ENCODE measurements at regions not wholly inside any gene's neighbourhood (a gene's known extent, or its start where the extent isn't known, plus 50 kb on each side); places are given as distances from the start of the nearest gene placed in this dataset.

DNA sequence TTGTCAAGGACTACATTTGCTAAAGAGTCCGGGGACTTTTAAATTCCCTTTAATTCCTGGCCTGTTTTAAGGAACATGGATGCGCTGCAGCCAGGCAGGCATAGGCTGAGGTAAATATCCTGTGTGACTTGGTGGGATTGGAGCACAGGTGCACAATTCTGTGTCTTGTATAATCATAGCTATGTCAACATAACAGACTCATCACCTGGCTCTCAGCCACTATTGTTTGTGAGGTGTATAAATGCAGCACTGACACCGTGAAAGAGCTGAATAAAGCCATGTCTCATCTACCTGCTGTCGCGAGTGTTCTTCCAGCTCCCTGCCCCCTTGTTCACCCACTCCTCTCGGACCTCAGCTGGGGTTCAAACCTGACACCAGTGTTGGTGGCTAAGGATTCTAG lies 109.7 kb downstream of the MFSD1 start:
- TF ChIP-seq SMAD3 (CRISPR knock-in tag; conservative IDR thresholded peaks at IDR 0.05) (no peak), ESRRA (IDR thresholded peaks at IDR 0.05; ENCODE audit: borderline replicate concordance, low read depth) (no peak), NFIC (IDR thresholded peaks at IDR 0.05) (no peak), ZNF644 (tag; IDR thresholded peaks at IDR 0.05; ENCODE audit: low read depth) (no peak), NFE2 (IDR thresholded peaks at IDR 0.05; ENCODE audit: low read depth) (no peak), KLF10 (CRISPR knock-in tag; IDR thresholded peaks at IDR 0.05) (no peak)
- TF ChIP-seq, protein P1, sequence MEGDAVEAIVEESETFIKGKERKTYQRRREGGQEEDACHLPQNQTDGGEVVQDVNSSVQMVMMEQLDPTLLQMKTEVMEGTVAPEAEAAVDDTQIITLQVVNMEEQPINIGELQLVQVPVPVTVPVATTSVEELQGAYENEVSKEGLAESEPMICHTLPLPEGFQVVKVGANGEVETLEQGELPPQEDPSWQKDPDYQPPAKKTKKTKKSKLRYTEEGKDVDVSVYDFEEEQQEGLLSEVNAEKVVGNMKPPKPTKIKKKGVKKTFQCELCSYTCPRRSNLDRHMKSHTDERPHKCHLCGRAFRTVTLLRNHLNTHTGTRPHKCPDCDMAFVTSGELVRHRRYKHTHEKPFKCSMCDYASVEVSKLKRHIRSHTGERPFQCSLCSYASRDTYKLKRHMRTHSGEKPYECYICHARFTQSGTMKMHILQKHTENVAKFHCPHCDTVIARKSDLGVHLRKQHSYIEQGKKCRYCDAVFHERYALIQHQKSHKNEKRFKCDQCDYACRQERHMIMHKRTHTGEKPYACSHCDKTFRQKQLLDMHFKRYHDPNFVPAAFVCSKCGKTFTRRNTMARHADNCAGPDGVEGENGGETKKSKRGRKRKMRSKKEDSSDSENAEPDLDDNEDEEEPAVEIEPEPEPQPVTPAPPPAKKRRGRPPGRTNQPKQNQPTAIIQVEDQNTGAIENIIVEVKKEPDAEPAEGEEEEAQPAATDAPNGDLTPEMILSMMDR (IDR thresholded peaks at IDR 0.05 in 2 of 3, conservative IDR thresholded peaks at IDR 0.05 in 1 of 3; ENCODE audit: insufficient read depth in 2 of 3, low read depth in 1 of 3, low read length in 3 of 3) = no peak
